Thyroid gland (tissue), 4 donors: ENCODE measurements at regions not wholly inside any gene's neighbourhood (a gene's known extent, or its start where the extent isn't known, plus 50 kb on each side); places are given as distances from the start of the nearest gene placed in this dataset.

Source experiments
- POLR2A ChIP-seq, 2 donors: fragments of 450-650 bp; IDR thresholded peaks; one replicate each; pipeline ENCODE4 v1.6.1; 2017; ENCODE audit warnings: antibody characterized with exemption in 2 of 2, mild to moderate bottlenecking in 2 of 2, moderate library complexity in 1 of 2
- TF ChIP-seq, protein P1 (sequence below), 6 experiments: fragments of 200-600 bp in 3 of 6; fragments of 450-650 bp in 3 of 6; sonication (generic) in 3 of 6; IDR thresholded peaks; one replicate each; pipeline ENCODE4 v1.5.1; 2016 to 2019; ENCODE audit warnings: antibody characterized with exemption in 6 of 6, mild to moderate bottlenecking in 2 of 6, inconsistent platforms in 1 of 6, moderate library complexity in 1 of 6

DNA sequence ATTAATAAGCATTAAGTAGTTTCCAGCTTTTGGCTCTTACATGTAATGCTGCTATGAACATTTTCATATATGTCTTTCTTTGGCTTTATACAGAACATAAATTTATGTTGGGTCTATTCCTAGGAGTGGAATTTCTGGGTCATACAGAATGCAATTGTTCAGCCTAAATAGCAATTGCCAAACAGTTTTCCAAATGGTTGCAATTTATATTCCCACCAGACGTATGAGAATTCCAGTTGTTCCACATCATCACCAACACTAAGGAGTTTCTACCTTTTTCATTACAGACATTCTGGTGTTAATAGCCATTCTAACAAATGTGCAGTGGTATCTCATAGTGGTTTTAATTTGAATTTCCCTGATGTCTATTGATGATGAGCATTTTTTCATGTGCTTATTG, 160.1 kb upstream of the TMC3 start:
- TF ChIP-seq POLR2A (IDR thresholded peaks at IDR 0.05), result no peak
- TF ChIP-seq, protein P1, sequence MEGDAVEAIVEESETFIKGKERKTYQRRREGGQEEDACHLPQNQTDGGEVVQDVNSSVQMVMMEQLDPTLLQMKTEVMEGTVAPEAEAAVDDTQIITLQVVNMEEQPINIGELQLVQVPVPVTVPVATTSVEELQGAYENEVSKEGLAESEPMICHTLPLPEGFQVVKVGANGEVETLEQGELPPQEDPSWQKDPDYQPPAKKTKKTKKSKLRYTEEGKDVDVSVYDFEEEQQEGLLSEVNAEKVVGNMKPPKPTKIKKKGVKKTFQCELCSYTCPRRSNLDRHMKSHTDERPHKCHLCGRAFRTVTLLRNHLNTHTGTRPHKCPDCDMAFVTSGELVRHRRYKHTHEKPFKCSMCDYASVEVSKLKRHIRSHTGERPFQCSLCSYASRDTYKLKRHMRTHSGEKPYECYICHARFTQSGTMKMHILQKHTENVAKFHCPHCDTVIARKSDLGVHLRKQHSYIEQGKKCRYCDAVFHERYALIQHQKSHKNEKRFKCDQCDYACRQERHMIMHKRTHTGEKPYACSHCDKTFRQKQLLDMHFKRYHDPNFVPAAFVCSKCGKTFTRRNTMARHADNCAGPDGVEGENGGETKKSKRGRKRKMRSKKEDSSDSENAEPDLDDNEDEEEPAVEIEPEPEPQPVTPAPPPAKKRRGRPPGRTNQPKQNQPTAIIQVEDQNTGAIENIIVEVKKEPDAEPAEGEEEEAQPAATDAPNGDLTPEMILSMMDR (IDR thresholded peaks at IDR 0.05), result no peak
